ENCODE measurements at regions not wholly inside any gene's neighbourhood (a gene's known extent, or its start where the extent isn't known, plus 50 kb on each side); places are given as distances from the start of the nearest gene placed in this dataset.

DNA sequence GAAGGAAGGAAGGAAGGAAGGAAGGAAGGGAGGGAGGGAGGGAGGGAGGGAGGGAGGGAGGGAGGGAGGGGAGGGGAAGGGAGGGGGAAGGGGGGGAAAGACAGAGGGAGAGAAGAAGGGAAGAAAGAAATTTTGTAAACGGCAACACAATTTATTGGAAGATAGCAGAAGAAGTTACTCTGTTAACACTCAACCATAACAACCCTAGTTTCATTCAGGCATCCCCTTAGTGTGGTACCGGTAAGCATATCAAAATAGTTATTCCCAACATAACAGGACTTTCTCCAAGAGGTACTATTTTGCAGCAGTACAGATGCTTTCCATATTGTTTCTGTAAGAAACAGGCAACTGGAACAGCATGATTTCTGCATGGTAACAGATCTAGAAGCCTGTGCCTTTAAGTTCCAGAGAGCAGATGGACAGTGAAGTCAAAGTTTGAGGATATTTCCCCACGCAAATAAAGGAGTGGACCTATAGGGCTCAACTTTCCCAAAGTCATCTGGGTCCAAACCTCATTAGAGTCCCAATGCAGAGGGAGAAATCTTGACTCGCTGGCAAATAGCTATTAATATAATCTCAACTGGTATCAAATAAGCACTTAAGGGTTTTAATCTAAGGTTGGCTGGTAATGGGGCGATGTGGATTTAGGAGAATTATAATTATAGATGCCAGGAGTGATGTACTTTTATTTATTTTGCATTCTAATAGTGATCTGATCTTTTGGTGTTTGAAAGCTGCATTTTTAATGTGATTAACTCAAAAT is 69.4 kb downstream of the TENT5A start:
- DNase-seq (ENCODE audit: low spot score), result no peak
- in situ Hi-C loops (cut with MboI; ENCODE audit: low sequenced_read_pairs, unreplicated experiment), result no loop called here
- TF ChIP-seq, protein P1, sequence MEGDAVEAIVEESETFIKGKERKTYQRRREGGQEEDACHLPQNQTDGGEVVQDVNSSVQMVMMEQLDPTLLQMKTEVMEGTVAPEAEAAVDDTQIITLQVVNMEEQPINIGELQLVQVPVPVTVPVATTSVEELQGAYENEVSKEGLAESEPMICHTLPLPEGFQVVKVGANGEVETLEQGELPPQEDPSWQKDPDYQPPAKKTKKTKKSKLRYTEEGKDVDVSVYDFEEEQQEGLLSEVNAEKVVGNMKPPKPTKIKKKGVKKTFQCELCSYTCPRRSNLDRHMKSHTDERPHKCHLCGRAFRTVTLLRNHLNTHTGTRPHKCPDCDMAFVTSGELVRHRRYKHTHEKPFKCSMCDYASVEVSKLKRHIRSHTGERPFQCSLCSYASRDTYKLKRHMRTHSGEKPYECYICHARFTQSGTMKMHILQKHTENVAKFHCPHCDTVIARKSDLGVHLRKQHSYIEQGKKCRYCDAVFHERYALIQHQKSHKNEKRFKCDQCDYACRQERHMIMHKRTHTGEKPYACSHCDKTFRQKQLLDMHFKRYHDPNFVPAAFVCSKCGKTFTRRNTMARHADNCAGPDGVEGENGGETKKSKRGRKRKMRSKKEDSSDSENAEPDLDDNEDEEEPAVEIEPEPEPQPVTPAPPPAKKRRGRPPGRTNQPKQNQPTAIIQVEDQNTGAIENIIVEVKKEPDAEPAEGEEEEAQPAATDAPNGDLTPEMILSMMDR (IDR thresholded peaks at IDR 0.05; ENCODE audit: borderline replicate concordance, control extremely low read depth, extremely low read depth, insufficient read depth, missing control alignments), result no peak

DNA sequence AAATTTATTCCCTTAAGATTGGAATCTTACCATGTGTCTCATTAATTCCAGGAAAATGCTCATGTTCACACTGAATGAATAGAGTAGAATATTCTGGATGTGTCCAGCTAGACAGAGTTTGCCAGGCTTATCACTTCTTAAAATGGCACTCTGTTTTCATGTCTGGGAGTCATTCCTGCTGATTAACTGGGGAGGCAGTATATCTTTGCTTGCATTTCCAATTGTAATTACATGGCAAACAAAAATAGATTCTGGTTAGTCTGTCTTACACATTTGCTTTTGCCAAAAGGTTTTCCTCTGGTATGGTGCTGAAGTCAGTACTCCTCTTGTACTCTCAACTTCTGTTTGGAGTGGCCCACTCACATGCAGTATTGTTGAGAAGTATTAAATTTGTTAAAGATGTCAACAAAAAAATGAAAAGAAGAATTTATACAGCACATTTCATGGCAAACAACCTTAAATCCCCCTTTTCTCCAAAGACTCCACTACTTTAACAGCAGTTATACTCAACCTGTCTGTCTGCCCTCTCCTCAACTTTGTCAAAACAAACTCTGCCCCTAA is 70.2 kb downstream of the TENT5A start:
- in situ Hi-C loops (cut with MboI; ENCODE audit: low sequenced_read_pairs, unreplicated experiment), result no loop called here
- TF ChIP-seq, protein P1 (IDR thresholded peaks at IDR 0.05; ENCODE audit: borderline replicate concordance, control extremely low read depth, extremely low read depth, insufficient read depth, missing control alignments), result no peak
- DNase-seq (ENCODE audit: low spot score), result no peak

DNA sequence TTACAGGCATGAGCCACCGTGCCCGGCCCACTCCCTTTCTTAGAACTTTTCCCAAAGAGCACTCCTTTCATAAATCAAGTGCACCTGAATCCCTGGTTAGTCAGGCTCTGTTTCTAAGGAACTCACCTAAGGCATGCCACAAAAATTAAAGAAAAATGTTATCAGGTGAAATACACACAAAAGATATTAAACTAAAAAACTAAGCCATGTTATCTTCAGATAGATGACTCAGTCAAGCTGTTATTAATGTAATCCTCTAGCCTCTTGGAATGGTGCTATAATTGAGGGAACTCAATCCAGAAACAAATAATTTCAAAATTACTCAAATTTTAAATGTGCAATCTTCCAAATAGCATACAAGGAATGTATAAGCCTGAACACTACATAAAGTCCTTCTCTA is 83.0 kb downstream of the TENT5A start:
- in situ Hi-C loops (cut with MboI; ENCODE audit: low sequenced_read_pairs, unreplicated experiment), result no loop called here
- TF ChIP-seq, protein P1 (IDR thresholded peaks at IDR 0.05; ENCODE audit: borderline replicate concordance, control extremely low read depth, extremely low read depth, insufficient read depth, missing control alignments), result no peak
- no peak for DNase-seq (ENCODE audit: low spot score)

DNA sequence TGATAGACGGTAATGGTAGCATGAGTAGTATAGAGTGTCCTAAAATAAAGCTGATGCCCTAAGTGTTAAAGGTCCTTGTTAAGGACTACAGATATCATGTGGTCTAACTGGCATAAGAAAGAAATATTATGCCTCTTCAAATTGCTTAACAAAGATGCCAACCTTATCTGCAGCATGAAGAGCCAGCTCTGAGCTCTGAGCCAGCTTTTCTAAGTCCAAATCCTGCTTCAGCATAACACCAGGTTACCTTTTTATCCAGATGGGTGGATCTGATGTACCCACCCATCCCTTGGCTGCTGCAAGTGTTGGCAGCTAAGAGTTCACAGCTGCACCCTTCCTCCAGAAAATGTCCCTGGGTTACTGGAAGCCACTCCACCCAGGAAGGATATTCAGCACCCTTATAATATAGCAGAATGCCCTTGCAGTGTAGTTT is 83.8 kb downstream of the TENT5A start:
- TF ChIP-seq, protein P1 (IDR thresholded peaks at IDR 0.05; ENCODE audit: borderline replicate concordance, control extremely low read depth, extremely low read depth, insufficient read depth, missing control alignments), result no peak
- in situ Hi-C loops (cut with MboI; ENCODE audit: low sequenced_read_pairs, unreplicated experiment), result no loop called here
- DNase-seq (ENCODE audit: low spot score), result no peak

DNA sequence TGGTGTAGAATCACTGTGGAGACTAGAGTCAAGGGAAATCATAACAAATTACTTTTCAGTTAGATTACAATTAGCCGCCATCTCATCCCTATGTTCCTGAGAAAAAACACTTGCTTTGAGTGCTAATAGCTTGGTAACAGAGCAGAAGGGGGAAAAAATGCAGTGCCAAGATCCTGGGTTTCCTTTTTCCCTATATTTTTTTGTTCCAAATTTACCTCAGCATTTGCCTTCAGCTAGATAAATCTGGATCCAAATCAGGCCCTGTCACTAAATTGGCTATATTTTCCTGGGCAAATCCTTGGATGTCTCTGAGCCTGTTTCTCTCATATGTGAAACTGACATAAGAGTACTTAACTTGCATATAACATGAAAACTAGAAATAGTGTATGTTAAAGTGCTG is 86.0 kb downstream of the TENT5A start:
- no peak for DNase-seq (ENCODE audit: low spot score)
- in situ Hi-C loops (cut with MboI; ENCODE audit: low sequenced_read_pairs, unreplicated experiment), result no loop called here
- TF ChIP-seq, protein P1 (IDR thresholded peaks at IDR 0.05; ENCODE audit: borderline replicate concordance, control extremely low read depth, extremely low read depth, insufficient read depth, missing control alignments), result no peak

DNA sequence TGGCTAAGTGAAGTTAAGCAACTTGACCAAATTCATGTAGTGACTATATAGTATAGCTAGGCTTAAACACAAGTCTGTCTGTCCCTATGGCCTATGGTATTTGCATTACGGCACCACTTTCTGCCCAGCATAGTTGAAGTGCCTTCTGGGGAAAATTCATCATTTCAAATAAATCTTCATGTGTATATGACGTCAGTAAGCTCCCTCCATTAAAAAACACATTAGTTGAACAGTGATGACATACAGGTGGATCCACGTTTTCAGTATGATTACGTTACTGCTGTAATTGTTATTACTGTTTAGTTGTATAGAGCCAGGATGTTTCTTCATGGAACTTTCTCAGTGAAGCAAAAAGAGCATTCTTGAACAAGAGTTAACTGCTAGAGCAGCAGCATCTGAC is 96.2 kb downstream of the TENT5A start:
- DNase-seq (ENCODE audit: low spot score), result no peak
- in situ Hi-C loops (cut with MboI; ENCODE audit: low sequenced_read_pairs, unreplicated experiment), result no loop called here
- TF ChIP-seq, protein P1 (IDR thresholded peaks at IDR 0.05; ENCODE audit: borderline replicate concordance, control extremely low read depth, extremely low read depth, insufficient read depth, missing control alignments), result no peak

Data from GM13976 (cell line).